ENCODE measurements at regions not wholly inside any gene's neighbourhood (a gene's known extent, or its start where the extent isn't known, plus 50 kb on each side); places are given as distances from the start of the nearest gene placed in this dataset.

GRCh38 chr7:46741181-46741580 is 820.1 kb upstream of the IGFBP3 start:
- ChIA-PET POLR2A (no interaction called here), CTCF (no interaction called here)
- TF ChIP-seq CTCF (IDR thresholded peaks at IDR 0.05; ENCODE audit: insufficient read depth, low read length, missing control alignments), result no peak
- no peak for DNase-seq (ENCODE audit: low read depth, low spot score)
- H3K4me3 ChIP-seq (ENCODE audit: low read depth, low read length), result no peak overlapping the region

- POLR2A ChIA-PET, result no interaction called here
These were observed 818.6 kb upstream of the IGFBP3 start for GRCh38 chr7:46739518-46740234.

GRCh38 chr7:46738796-46739195 is 817.7 kb upstream of the IGFBP3 start:
- H3K4me3 ChIP-seq (ENCODE audit: low read depth, low read length), result no peak overlapping the region
- ChIA-PET POLR2A (no interaction called here), CTCF (interaction anchor here (0.6 kb wide), 1 partner anchor 10 kb away, joined by 3 read pairs; no protein-coding TSS in a partner anchor)
- no peak for DNase-seq (ENCODE audit: low read depth, low spot score)
- TF ChIP-seq CTCF (IDR thresholded peaks at IDR 0.05; ENCODE audit: insufficient read depth, low read length, missing control alignments), result no peak

More at GRCh38 chr7:46739518-46740234, 818.6 kb upstream of the IGFBP3 start:
- DNase-seq (ENCODE audit: low read depth, low spot score), result no peak
- CTCF ChIA-PET, result interaction anchor here (0.6 kb wide), 1 partner anchor 11 kb away, joined by 3 read pairs; no protein-coding TSS in a partner anchor
- TF ChIP-seq CTCF (IDR thresholded peaks at IDR 0.05; ENCODE audit: insufficient read depth, low read length, missing control alignments), result no peak
- no peak overlapping the region for H3K4me3 ChIP-seq (ENCODE audit: low read depth, low read length)

GRCh38 chr7:46738165-46738564 is 817.1 kb upstream of the IGFBP3 start:
- H3K4me3 ChIP-seq (ENCODE audit: low read depth, low read length), result no peak overlapping the region
- no peak for TF ChIP-seq CTCF (IDR thresholded peaks at IDR 0.05; ENCODE audit: insufficient read depth, low read length, missing control alignments)
- ChIA-PET POLR2A (no interaction called here), CTCF (no interaction called here)
- no peak for DNase-seq (ENCODE audit: low read depth, low spot score)

- no peak overlapping the region for H3K4me3 ChIP-seq (ENCODE audit: low read depth, low read length)
- TF ChIP-seq CTCF (IDR thresholded peaks at IDR 0.05; ENCODE audit: insufficient read depth, low read length, missing control alignments), result no peak
- CTCF ChIA-PET, result interaction anchor here (0.8 kb wide), 1 partner anchor 16 kb away, joined by 3 read pairs; no protein-coding TSS in a partner anchor
- POLR2A ChIA-PET, result no interaction called here
- no peak for DNase-seq (ENCODE audit: low read depth, low spot score)
These were observed 804.8 kb upstream of the IGFBP3 start for GRCh38 chr7:46725838-46726237.

- TF ChIP-seq CTCF (IDR thresholded peaks at IDR 0.05; ENCODE audit: insufficient read depth, low read length, missing control alignments), result no peak
- no peak for DNase-seq (ENCODE audit: low read depth, low spot score)
- CTCF ChIA-PET, result interaction anchor here (0.8 kb wide), 1 partner anchor 15 kb away, joined by 3 read pairs; no protein-coding TSS in a partner anchor
- no peak overlapping the region for H3K4me3 ChIP-seq (ENCODE audit: low read depth, low read length)
- POLR2A ChIA-PET, result no interaction called here
These were observed 804.1 kb upstream of the IGFBP3 start for GRCh38 chr7:46725136-46725535.

Measured in AG04449 (cell line).